HepG2 (cell line): ENCODE measurements at regions not wholly inside any gene's neighbourhood (a gene's known extent, or its start where the extent isn't known, plus 50 kb on each side); places are given as distances from the start of the nearest gene placed in this dataset.

Source experiments
- BORCS8-MEF2B ChIP-seq: sonication (generic); formaldehyde crosslinking; IDR thresholded peaks from 2 replicates; pipeline ENCODE4 v1.8.0; 2022; ENCODE audit warnings: mild to moderate bottlenecking, missing genetic modification reagents
- MXI1 ChIP-seq: IDR thresholded peaks from 3 replicates; pipeline ENCODE4 v1.6.1; 2012; ENCODE audit warnings: low read depth, low read length, inconsistent platforms, borderline replicate concordance

- TF ChIP-seq BORCS8-MEF2B (CRISPR knock-in tag) (no peak), MXI1 (no peak)
Measured at GRCh38 chr4:112817933-112818593, 181.1 kb downstream of the LARP7 start.
